22Rv1 (cell line): ENCODE measurements at regions not wholly inside any gene's neighbourhood (a gene's known extent, or its start where the extent isn't known, plus 50 kb on each side); places are given as distances from the start of the nearest gene placed in this dataset.

Experiments
- H3K27ac ChIP-seq: fragments of 450-650 bp; 2 replicates; pipeline ENCODE4 v1.5.1; 2017
- ZFX ChIP-seq: fragments of 450-650 bp; IDR thresholded peaks from 2 replicates; pipeline ENCODE4 v1.6.1; 2017; ENCODE audit warnings: antibody characterized with exemption, borderline replicate concordance
- TF ChIP-seq, protein P1 (sequence below): fragments of 450-650 bp; IDR thresholded peaks from 2 replicates; pipeline ENCODE4 v1.5.1; 2017; ENCODE audit warnings: mild to moderate bottlenecking

DNA sequence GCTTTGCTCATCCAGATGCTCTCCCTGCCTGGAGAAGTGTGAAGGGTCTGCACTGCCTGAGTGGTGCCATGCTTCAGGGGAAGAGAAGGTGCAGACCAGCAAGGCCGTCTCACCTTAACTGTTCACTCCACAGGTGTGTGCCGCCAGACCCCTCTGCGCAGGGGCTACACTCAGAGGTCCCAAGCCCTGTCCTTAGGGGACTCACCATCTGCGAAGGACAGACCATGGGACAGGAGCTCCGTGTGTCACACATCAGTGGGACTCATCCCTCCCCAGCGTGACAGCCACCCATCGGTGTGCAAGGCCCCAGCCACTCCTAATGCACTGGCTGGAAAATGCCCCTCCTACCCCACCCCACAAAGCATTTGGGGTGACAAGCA is 142.9 kb downstream of the OLFM1 start:
- H3K27ac ChIP-seq, result no peak overlapping the region
- no peak for TF ChIP-seq ZFX
- TF ChIP-seq, protein P1, sequence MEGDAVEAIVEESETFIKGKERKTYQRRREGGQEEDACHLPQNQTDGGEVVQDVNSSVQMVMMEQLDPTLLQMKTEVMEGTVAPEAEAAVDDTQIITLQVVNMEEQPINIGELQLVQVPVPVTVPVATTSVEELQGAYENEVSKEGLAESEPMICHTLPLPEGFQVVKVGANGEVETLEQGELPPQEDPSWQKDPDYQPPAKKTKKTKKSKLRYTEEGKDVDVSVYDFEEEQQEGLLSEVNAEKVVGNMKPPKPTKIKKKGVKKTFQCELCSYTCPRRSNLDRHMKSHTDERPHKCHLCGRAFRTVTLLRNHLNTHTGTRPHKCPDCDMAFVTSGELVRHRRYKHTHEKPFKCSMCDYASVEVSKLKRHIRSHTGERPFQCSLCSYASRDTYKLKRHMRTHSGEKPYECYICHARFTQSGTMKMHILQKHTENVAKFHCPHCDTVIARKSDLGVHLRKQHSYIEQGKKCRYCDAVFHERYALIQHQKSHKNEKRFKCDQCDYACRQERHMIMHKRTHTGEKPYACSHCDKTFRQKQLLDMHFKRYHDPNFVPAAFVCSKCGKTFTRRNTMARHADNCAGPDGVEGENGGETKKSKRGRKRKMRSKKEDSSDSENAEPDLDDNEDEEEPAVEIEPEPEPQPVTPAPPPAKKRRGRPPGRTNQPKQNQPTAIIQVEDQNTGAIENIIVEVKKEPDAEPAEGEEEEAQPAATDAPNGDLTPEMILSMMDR, result no peak

DNA sequence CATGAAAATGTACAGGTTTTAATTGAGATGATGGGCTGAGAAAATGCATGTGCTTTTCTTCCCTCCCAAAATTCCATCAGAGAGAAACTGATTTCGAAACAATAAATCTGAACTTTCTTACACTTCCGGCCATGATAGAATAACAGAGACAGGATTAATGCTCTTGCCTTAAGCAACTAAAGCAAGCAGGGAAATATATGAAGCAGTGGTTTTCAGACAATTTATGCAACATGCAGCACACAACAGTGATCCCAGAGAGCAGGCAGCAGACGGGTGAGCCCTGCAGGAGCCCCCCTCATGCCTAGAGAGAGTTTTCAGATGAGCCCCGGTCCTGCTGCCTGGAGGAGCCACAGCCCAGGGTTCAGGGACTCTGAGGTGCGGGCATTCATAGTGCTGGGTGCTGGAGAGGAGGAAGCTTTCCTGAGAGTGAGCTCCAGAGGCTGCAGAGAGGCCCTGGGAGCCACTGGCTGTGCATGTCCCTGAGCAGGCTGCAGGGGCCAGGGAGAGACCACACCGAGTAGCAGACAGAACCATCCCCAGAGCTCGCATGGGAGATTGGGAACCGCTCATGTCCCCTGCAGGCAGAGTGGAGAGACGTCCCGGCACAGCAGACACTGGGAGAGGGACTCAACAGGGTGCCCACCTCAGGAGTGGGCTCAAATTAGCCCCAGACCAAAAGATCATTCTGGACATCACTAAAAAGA is 143.5 kb downstream of the OLFM1 start:
- TF ChIP-seq ZFX, result no peak
- TF ChIP-seq, protein P1, result no peak
- H3K27ac ChIP-seq, result no peak overlapping the region

DNA sequence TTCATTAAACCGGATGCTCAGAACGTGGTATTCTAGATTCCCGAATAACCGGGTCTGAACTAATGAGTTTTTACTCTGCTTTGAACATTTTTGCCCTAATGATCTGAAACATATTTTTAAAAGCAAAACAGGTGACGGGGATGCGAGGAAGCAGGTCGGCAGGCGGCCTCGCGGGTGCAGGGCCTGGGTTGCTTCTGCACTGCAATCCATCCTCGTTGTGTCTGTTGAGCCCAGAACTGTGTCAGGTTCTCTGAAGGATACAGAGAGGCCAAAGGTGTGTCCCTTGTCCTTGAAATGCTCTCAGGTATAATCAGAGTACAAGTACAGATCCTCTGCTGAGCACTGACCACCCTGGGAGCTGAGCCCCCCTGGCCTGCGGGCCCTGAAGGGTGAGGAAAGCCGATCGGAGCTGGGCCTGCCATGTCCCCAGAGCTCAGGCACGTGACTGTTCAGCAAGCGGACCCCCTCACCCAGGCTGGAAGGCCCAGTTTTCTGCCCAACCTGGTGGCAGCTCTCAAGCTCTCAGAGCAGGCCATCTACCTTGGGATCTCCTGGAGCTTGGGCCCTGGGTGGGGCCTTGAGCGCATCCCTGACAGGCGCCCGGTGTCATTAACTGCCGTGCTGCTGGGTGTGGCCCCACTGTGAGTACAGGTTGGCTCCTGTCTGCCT is 151.8 kb downstream of the OLFM1 start:
- no peak overlapping the region for H3K27ac ChIP-seq
- TF ChIP-seq, protein P1, result no peak
- no peak for TF ChIP-seq ZFX

DNA sequence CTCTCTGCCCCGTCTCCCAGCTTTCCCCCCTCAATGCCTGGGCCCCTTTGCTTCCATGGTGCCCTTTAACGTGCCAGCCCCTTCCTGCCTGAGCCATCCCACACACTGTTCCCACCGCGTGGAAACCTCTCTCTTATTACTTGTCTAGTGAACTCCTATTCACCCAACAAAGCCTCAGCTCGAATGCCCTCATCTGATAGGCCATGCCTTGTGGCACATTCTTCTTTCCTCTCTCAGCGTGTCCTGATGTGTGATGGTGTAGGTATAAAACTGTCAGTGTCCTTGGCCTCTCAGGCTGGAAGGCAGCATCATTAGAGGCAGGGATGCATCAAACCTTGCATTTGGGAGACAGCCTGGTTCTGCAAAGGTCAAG is 152.3 kb downstream of the OLFM1 start:
- H3K27ac ChIP-seq, result no peak overlapping the region
- TF ChIP-seq, protein P1, result no peak
- TF ChIP-seq ZFX, result no peak

DNA sequence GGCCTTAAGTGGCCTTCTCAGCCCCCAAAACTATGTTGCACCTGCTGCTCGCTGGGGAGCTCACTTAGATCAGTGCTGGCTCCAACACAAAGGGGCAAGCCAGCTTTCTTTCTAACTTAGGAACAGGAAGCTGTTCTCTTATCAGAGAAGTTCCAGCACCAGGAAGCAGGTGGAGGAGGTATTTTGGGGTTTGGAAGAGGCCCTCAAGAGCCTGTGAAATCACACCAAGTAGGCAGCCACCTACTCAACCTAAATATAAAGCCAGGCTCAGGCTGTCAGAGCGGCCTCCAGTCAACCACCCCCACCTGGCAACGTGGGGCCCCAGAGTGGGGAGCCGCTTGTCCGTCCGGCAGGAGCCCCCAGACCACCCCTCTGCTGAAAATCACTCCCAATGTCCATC is 152.8 kb downstream of the OLFM1 start:
- H3K27ac ChIP-seq, result no peak overlapping the region
- no peak for TF ChIP-seq ZFX
- TF ChIP-seq, protein P1, result no peak

DNA sequence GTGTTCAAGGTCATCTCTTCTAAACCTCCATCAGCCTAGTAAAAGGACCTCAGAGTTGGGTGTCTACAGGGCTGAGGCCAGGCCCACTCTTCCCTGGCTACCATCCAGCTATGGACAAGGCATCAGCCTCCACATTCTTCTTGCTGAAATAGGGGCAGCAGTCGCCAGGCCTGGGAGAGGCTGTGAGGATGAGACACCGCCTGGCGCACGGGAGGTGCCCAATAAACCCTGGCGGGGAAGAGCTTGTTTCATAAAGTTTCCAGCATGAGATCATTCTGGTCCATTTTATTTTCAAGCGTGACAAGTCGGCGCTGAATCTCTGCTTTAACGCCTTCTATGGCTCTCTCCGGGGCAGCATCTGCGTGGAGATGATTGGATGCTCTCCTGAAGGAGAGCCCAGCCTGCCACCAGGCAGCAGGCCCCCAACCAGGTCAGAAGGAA is 153.4 kb downstream of the OLFM1 start:
- no peak overlapping the region for H3K27ac ChIP-seq
- TF ChIP-seq, protein P1, result no peak
- no peak for TF ChIP-seq ZFX

DNA sequence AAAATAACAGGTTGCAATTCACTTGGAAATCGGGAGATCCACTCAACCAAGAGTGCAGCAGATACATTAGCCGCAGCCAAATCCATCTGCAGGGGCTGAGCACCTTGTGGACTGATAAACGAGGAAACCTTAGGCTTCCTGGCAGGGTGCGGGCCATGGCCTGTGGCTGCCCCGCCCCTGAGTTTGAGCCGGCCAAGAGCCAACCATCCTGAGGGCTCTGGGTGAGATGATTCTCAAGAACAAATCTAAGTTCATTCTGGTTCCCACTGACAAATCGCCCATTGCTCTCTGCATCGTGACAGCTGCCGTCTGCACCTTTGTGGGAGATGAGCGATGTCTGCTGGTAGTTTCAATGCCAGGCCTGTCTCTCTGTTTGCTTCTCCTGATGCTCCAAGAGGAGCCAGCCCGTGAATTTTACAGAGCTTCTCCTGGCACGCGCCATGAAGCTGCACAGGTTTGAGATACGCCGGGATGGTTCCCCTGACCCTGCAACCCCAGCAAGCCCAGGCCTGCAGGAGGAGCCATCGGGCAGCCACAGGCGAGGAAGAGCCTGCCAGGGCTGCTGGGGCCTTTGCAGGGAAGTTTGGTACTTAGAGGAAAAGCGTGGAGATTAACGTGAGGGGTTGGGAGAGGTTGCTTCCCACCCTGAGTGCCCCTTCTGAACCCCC is 154.0 kb downstream of the OLFM1 start:
- TF ChIP-seq ZFX, result no peak
- TF ChIP-seq, protein P1, result no peak
- no peak overlapping the region for H3K27ac ChIP-seq
